Smooth muscle cell (in vitro differentiated cells): ENCODE measurements at regions not wholly inside any gene's neighbourhood (a gene's known extent, or its start where the extent isn't known, plus 50 kb on each side); places are given as distances from the start of the nearest gene placed in this dataset.
A peak's percentile ranks its signal among the peaks of the same experiment; 100 is the strongest.

Experiments used
- DNase-seq: peaks from one replicate; lab custom pipeline; 2025; ENCODE audit not compliant: unreplicated experiment; lab: John Stamatoyannopoulos, UW
- H2AFZ ChIP-seq: fragments of 200-600 bp; sonication (generic); 2 replicates; pipeline ENCODE4 v1.6.0; 2016; ENCODE audit warnings: antibody characterized with exemption, low read depth, mild to moderate bottlenecking
- H3F3A ChIP-seq: fragments of 200-600 bp; sonication (generic); 2 replicates; pipeline ENCODE4 v1.6.0; 2017; ENCODE audit warnings: antibody characterized with exemption, low read depth
- H3K27ac ChIP-seq: fragments of 200-600 bp; sonication (generic); 2 replicates; pipeline ENCODE4 v1.5.1; 2016; ENCODE audit warnings: low read depth, mild to moderate bottlenecking
- H3K27me3 ChIP-seq: fragments of 200-600 bp; sonication (generic); 2 replicates; pipeline ENCODE4 v1.6.1; 2016; ENCODE audit warnings: low read depth, mild to moderate bottlenecking
- H3K36me3 ChIP-seq: fragments of 200-600 bp; sonication (generic); 2 replicates; pipeline ENCODE4 v1.5.1; 2016; ENCODE audit warnings: low read depth
- H3K4me1 ChIP-seq: fragments of 200-600 bp; sonication (generic); 2 replicates; pipeline ENCODE4 v1.5.1; 2016; ENCODE audit warnings: low read depth
- H3K4me2 ChIP-seq: fragments of 200-600 bp; sonication (generic); 2 replicates; pipeline ENCODE4 v1.6.0; 2016; ENCODE audit warnings: mild to moderate bottlenecking
- H3K4me3 ChIP-seq: fragments of 200-600 bp; sonication (generic); 2 replicates; pipeline ENCODE4 v1.5.1; 2016; ENCODE audit warnings: mild to moderate bottlenecking
- H3K79me2 ChIP-seq: fragments of 200-600 bp; sonication (generic); 2 replicates; pipeline ENCODE4 v1.6.0; 2016; ENCODE audit warnings: low read depth, mild to moderate bottlenecking
- H3K9ac ChIP-seq: fragments of 200-600 bp; sonication (generic); 2 replicates; pipeline ENCODE4 v1.6.0; 2016; ENCODE audit warnings: low read depth
- H3K9me3 ChIP-seq: fragments of 200-600 bp; sonication (generic); replicated peaks from 2 replicates; pipeline ENCODE4 v1.5.1; 2016; ENCODE audit warnings: low read depth
- H4K20me1 ChIP-seq: fragments of 200-600 bp; sonication (generic); 2 replicates; pipeline ENCODE4 v1.6.0; 2016; ENCODE audit warnings: low read depth
- CTCF ChIP-seq: fragments of 200-600 bp; sonication (generic); IDR thresholded peaks from 2 replicates; pipeline ENCODE4 v1.5.1; 2017; ENCODE audit warnings: borderline replicate concordance, mild to moderate bottlenecking, antibody characterized with exemption; ENCODE audit not compliant: insufficient read depth, poor library complexity, severe bottlenecking
- WGBS: methylation state at CpG from one replicate; pipeline ENCODE4 v1.1.7; 2016; ENCODE audit warnings: low lambda C conversion rate; 5-methylcytosine and 5-hydroxymethylcytosine counted together

DNA sequence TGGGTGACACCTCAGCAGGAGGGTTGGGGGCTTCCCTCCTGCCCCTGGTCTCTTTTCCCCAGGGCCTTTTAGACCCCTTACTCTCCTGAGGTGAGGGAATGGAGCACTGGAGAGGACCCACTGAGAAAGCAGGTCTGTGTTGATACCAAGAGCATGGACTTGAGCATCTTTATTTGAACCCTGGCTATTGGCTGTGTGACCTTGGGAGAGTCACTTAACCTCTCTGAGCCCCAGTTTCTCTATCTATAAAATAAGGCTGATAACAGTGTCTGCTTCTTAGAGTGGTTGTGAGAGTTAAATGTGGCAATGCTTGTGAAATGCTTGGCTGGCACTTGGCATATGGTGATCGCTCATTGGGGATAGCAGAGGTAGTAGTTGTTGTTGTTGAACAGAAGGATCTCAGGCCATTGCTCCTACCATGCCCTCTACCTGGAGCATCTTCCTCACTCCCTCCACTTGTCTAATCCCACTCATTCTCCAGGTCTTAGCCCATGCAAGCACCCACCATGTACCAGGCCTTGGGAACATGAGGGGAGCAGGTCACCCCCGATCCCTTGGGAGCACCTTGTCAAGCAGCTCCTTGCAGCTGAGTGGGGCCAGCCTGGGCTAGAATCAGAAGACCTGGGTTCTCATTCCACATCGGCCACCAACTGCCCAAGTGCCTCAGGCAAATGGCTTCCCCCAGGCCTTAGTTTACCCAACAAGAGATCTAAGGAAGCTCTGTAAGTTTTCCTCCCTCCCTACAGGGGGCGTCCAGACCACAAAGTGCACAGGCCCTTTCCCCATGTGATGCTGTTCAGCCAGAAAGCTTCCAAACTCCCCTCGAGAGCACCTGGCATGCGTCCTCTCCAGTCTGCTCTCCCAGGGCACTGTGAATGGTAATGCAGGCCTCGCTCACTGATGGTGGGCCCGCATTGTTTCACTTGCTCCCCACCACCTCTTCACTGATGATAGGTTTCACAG, 96.7 kb downstream of the LSM3 start:
- no peak for DNase-seq
- peak; percentile 16 for TF ChIP-seq CTCF
- WGBS = 88% methylated on average over 8 of the region's 8 CpGs

DNA sequence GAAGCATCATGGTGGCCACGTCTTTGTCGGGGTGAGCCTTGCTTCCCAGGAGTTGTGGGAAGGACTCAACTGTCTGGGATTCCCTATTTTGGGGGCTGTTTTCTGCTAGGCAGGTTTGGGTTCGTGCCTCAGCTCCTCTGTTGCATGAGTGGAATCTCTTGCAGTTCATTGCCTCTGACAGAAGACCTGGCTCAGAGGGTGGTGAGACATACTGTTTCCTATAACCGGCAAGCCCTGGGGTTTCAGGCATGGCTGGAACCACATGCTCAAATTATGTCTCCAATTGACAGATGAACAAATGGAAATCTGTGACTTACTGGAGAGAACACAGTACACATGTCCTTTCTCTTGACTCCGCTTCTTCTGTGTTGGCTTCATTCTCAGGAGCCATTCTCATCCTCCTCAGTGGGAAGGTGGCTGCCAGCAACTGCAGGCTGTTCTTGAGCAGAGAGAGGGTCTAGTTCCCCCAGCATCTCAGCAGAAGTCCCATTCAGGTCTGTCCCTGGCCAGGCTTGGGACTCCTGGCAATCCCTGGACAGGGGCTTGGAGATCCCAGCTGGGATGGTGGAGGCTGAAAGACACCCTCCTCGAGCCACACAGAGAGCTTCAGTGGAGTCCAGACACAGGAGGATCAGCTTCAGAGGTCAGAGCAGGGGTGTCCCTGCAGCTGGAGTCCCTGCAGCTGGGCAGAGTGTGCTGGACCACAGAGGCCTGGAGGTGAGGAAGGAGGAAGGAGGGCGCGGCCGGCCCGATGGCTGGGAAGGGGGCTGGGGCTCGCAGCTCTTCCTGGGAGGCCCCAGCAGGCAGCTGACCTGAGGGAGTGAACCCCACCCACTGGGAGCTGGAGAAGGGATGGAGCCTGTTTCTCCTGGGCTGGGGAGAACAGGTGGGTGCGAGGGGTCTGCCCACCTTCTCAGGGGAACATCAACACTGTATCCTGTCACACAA, 97.6 kb downstream of the LSM3 start:
- H3K27ac ChIP-seq = no peak overlapping the region
- no peak overlapping the region for H2AFZ ChIP-seq
- TF ChIP-seq CTCF = no peak
- no peak overlapping the region for H3K9ac ChIP-seq
- no peaks in the 10 kb centered on the region for H3K36me3 ChIP-seq
- H3K4me2 ChIP-seq = no peak overlapping the region
- no peak for DNase-seq
- H3K4me1 ChIP-seq = no peaks in the 10 kb centered on the region
- 93% methylated on average over 12 of the region's 12 CpGs for WGBS
- no peaks in the 10 kb centered on the region for H3K9me3 ChIP-seq
- no peak overlapping the region for H3K4me3 ChIP-seq
- H4K20me1 ChIP-seq = no peaks in the 10 kb centered on the region
- H3F3A ChIP-seq = peaks cover 8% of the 10 kb centered on the region
- no peaks in the 10 kb centered on the region for H3K79me2 ChIP-seq
- H3K27me3 ChIP-seq = no peaks in the 10 kb centered on the region

More for the DNA sequence above, 96.7 kb downstream of the LSM3 start:
- Histone ChIP-seq H3K27me3 (no peaks in the 10 kb centered on the region), H3K9ac (no peak overlapping the region), H3K79me2 (no peaks in the 10 kb centered on the region), H2AFZ (no peak overlapping the region), H3K4me3 (no peak overlapping the region), H3K36me3 (no peaks in the 10 kb centered on the region), H4K20me1 (no peaks in the 10 kb centered on the region), H3K4me2 (no peak overlapping the region), H3K27ac (no peak overlapping the region), H3K9me3 (no peaks in the 10 kb centered on the region), H3K4me1 (no peaks in the 10 kb centered on the region), H3F3A (peaks cover 8% of the 10 kb centered on the region)

- 96% methylated on average over 5 of the region's 5 CpGs for WGBS
- H3K9ac ChIP-seq = no peak overlapping the region
Measured at GRCh38 chr3:14277557-14277956, 98.9 kb downstream of the LSM3 start.

More at GRCh38 chr3:14277557-14277956, 98.9 kb downstream of the LSM3 start:
- H3K4me1 ChIP-seq = no peaks in the 10 kb centered on the region
- no peak overlapping the region for H3K27ac ChIP-seq
- H3F3A ChIP-seq = peaks cover 8% of the 10 kb centered on the region
- H3K4me3 ChIP-seq = no peak overlapping the region
- no peaks in the 10 kb centered on the region for H3K79me2 ChIP-seq
- no peak overlapping the region for H2AFZ ChIP-seq
- H3K9me3 ChIP-seq = no peaks in the 10 kb centered on the region
- no peak for TF ChIP-seq CTCF
- no peaks in the 10 kb centered on the region for H3K27me3 ChIP-seq
- H3K36me3 ChIP-seq = no peaks in the 10 kb centered on the region
- DNase-seq = no peak
- H4K20me1 ChIP-seq = no peaks in the 10 kb centered on the region
- H3K4me2 ChIP-seq = no peak overlapping the region
